ENCODE measurements at regions not wholly inside any gene's neighbourhood (a gene's known extent, or its start where the extent isn't known, plus 50 kb on each side); places are given as distances from the start of the nearest gene placed in this dataset.
"Not testable (repeated sequence)": the region's sequence is repeated elsewhere in the genome, so short reads cannot be mapped to it uniquely, and the experiment has no call there.

DNA sequence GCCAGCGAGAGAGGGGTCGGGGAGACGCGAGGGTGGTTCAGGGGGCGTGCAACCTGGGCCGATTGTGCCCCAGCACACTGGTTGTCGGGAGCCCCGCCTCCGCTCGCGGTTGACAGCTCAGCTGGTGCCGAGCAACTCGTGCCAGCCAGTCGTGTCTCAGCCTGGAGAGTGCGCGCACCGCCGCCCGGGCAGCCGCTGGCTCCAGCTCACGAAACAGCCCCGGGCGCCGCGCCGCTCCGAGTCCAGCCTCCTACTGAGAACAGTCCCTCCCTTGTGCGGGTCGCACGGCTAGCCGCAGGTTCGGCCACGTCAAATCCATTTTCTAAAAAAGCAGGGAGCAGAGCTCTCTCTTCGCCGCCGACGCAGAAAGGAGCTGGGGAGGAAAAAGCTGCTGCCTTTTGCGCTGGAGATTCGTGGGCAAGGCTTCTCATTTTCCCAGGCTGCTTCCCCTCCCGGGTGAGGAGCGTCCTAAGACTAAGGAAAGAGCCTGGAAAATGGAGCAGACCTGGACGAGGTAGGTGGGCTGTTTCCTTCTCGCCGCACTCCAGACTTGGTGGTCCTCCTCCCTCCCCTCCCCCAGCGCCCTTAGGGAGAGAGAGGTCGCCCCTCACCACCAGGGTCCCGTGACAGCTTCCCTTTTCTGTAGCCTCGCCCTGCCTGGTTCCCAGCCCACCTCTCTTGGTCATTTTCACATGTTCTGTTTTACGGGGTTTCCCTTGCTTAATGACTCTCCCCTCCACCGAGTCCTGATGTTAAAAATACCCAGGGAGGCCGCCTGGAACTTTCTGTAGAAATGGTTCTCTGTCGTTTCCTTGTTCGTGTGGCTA is 56.7 kb upstream of the SEC22B start:
- TF ChIP-seq POLR2A (IDR thresholded peaks at IDR 0.05): not testable (repeated sequence)
- TF ChIP-seq, protein P1, sequence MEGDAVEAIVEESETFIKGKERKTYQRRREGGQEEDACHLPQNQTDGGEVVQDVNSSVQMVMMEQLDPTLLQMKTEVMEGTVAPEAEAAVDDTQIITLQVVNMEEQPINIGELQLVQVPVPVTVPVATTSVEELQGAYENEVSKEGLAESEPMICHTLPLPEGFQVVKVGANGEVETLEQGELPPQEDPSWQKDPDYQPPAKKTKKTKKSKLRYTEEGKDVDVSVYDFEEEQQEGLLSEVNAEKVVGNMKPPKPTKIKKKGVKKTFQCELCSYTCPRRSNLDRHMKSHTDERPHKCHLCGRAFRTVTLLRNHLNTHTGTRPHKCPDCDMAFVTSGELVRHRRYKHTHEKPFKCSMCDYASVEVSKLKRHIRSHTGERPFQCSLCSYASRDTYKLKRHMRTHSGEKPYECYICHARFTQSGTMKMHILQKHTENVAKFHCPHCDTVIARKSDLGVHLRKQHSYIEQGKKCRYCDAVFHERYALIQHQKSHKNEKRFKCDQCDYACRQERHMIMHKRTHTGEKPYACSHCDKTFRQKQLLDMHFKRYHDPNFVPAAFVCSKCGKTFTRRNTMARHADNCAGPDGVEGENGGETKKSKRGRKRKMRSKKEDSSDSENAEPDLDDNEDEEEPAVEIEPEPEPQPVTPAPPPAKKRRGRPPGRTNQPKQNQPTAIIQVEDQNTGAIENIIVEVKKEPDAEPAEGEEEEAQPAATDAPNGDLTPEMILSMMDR (IDR thresholded peaks at IDR 0.05): not testable (repeated sequence)

Measured in heart left ventricle (tissue), 13 donors.